GM18861 (cell line): ENCODE measurements at regions not wholly inside any gene's neighbourhood (a gene's known extent, or its start where the extent isn't known, plus 50 kb on each side); places are given as distances from the start of the nearest gene placed in this dataset.
"Not testable (repeated sequence)": the region's sequence is repeated elsewhere in the genome, so short reads cannot be mapped to it uniquely, and the experiment has no call there.

Experiments
- ATAC-seq: cut with Tn5 transposase; IDR thresholded peaks from one replicate; pipeline ENCODE4 v1.9.1; 2021; ENCODE audit not compliant: unreplicated experiment

DNA sequence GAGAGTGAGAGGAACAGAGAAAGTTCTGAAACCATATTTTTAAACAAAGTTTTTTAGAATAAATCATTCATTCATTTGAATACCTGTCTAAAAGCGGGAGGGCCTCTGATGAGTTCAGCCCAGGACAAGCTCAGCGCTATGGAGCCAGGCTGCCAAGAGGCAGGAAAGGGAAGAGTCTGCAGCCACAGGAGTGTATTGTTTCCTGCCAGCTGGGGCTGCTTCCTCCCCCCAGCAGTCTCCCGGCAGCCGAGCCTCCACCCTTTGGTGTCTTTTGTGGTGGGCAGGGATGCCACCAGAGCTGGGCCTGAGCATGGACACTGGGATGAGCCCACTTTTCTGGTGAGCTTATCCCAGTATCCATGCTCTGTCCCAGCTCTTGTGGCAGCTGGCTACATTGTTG, 199.5 kb upstream of the TPRG1 start:
- no peak for ATAC-seq

DNA sequence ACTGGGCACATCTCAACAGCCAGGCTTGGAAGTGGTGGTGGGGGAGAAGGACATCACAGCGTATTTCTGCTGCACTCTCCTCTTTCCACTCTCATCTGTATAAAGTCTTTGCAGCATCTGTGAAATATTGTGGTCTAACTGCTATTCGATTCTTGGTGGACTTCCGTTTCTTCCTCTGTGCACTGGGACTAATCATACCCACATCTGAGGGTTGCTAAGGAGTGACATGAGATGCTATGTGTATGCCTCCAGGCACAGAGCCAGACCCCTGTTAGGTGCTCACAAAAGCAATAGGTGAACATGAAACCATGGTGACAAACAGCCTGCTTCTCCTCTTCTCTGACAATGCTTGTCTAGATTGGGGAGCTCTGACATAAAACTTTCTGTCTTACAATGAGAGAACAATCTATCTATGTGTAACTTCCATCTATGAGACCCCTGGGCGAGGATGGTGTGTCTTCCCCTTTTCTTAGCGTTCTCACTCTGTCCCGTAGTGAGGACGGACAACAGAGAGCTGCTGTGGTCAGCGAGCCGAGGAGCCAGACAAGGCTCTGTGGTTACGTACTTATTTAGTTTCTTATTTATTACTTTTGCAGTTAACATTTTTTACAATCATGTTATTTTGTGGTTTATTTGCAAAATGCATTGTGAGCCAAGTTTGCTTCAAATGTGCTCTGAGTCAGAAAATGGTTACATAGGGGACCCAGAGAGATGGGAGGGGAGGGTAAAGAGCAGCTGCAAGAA, 196.7 kb upstream of the TPRG1 start:
- ATAC-seq = no peak

DNA sequence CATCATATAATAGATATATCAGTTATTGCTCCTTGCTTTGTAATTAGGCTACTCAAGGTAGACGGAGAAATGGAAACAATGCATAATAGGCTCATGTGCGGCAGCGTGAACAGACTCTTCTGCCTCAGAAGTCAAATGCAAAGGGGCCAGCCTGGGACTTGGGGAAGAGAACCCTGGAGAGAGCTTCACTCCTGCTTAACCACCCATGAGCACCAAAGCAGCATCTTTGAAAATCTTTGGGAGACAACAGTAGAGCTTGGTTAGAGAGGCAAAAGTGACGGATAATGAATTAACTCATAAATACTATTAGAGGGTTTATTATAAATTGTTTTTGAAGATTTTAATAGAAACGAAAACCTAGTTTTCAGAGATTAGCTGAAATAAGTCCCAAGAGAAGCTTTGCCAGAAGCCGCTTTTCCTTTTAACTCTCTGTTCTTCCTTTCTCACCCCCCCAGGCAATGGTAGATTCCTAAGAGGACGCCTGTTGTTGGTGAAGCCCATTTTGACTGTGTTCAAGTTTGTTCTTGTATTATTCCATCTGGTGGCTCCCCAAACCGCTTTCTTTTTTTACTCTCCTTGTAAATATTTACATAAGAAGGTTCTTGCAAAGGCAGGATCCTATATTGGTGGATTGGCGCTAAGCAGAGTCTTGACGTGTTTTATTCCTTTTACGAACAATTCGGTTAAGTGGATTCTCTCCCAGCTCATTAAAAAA, 196.0 kb upstream of the TPRG1 start:
- ATAC-seq = no peak

DNA sequence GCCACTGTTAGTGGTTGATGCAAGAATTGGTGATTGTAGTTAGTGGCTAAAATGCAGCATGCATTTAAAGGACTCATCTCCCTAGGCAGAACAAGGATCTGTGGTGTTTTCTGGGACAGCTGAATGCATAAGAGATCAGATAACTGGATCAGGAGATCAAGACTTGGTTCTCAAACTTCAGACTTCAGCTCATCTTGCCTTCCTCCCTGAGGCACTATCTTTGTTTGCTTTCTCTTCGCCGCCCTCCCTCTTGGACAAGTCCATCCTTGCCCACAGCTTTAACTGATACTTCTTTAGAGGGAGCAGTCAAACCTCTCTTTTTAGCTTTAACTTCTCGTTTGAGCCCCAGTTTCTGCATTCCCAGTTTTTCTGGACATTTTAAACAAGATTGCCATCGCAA, 195.4 kb upstream of the TPRG1 start:
- no peak for ATAC-seq

DNA sequence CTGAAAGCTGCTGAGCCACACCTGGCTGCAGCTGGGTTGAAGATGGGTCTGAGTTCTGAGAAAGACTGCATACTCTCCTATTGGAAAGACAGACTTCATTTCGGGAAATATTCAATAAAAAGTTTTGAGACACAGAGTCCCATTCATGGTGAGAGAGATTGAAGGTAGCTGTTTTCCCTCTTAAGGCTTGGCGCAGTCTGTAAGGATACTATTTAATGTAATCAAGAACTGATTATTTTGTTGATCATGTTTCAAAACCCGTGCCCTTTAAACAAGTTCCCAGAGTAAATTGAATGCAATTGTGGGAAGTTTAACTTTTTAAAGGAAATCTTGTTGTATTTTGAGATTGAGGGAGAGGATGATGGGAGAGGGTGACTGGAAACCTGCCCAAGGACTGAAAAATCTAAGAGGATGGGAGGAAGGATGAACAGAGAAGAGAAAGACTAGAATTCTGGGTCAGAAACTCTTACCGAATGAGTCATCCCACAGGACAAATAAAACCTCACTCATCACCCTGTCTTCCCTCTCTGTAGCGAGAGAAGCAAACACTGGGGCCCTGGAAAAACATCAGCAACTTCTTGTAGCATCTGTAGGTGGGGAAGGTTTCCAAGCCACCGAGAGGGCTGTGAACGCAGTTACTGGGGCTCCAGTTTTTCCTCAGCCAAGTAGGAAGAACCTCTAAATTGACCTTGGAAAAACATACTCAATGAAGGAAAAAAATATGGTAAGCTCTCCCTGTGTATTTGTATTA, 193.2 kb upstream of the TPRG1 start:
- no peak for ATAC-seq

DNA sequence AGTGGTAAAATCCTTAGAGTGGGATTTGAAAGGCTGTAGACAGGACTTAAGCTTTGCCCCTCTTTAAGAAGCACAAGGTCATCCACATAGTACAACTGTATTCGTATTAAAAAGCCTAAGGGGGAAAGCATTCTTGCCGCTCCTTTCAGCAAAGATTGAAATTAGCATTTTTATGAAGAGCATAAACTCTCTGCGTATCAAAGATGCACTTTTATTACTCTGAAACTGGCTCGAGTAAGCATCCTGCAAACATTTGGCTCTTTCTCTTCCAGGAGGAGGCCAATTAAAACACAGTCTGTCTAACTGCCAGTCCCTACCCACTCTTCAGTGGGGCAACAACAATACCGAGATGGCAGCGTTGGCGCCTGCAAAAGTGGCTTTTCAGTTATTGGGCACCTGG, 192.5 kb upstream of the TPRG1 start:
- no peak for ATAC-seq

DNA sequence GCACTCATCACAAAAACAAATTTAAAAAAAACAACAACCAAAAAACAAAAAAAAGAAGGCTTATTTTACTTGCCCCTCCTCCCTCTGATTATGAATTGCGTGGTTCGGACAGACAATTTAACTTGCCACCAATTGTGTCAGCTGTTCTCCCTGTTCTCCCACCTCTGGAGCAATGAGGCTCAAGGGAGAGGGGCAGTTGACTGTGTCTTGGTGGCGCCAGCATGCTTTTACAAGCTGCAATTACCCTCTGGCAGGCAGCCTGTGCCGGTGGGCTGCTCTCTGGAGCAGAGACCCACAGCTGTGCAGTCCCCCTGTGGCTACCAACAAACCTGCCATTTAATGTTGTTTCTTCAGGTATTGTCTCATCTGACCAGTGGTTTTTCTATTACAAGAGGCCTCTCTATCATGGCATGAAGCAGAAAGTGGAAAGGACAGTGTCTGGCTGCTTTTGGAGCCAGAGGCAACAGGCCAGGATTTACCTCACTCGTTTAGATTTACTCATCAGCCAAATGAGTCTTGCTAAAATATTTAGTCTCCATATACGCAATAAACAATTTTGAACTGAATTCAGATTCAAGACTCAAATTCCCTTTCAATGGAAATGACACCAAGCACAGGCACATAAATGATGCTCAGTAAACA, 192.0 kb upstream of the TPRG1 start:
- no peak for ATAC-seq

DNA sequence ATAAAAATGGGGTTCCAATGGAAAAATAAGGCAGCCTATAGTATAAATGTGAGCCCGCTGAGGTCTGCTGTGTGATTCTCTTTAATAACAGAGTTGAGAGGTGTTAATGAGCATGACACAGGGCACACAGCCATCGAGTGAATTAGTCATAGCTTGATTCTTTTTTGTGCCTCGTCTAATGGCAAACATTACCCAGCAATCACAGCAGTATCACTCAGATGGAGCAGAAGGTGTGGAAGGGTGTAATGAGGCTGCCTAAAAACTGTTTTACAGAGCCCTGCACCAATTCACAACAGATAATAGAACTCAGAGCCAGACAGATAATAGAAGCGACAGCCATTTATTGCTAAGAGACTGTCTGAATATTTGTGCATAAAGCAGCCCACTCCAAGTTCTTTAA, 178.6 kb upstream of the TPRG1 start:
- ATAC-seq = no peak

DNA sequence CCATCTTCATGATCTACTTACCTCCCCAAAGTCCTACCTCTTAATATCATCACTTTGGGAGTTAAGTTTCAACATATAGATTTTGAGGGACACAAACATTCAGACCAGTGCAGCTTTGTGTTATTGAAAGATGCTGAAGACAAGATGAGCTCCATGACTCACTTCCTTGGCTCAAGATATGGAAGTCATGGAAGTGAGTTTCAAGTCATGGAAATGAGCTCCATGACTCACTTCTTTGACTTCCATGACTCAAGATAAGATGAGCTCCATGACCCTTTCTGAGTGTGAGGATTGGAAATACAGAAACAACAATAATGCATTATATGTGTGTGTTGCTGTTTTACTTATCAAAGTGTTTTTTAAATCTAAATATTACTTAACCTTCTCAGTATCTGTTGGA, 170.2 kb upstream of the TPRG1 start:
- ATAC-seq = no peak

DNA sequence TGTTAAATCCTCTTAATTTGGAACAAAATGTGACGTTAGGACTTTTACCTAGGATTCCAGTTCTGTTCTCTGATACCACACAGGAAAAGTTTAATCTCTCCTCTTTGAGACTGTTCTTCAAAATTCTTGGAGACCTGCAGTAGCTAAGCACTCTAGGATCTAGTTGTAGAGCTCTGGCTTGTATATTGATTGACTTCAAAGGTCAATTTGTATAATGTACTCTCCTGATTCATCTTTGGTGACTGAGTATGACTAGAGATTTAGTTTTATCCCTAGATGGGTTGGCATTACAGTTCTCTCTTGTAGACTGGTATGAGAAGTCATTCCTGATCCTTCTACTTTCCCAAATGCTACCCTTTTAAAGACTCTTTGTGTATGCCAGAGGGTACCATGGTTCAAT, 168.4 kb upstream of the TPRG1 start:
- no peak for ATAC-seq

DNA sequence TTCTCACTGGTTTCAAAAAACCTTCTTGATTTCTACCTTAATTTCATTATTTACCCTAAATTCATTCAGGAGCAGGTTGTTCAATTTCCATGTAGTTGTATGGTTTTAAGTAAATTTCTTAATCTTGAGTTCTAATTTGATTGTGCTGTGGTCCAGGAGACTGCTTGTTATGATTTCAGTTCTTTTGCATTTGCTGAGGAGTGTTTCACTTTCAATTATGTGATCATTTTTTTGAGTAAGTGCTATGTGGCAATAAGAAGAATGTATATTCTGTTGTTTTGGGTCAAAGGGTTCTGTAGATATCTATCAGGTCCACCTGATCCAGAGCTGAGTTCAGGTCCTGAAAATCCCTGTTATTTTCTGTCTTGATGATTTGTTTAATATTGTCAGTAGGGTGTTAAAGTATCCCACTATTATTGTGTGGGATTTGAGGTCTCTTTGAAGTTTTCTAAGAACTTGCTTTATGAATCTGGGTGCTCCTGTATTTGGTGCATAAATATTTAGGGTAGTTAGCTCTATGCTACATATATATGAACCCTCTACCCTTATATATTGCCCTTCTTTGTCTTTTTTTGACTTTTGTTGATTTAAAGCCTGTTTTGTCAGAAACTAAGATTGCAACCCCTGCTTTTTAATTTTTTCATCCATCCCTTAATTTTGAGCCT, 158.4 kb upstream of the TPRG1 start:
- no peak for ATAC-seq

DNA sequence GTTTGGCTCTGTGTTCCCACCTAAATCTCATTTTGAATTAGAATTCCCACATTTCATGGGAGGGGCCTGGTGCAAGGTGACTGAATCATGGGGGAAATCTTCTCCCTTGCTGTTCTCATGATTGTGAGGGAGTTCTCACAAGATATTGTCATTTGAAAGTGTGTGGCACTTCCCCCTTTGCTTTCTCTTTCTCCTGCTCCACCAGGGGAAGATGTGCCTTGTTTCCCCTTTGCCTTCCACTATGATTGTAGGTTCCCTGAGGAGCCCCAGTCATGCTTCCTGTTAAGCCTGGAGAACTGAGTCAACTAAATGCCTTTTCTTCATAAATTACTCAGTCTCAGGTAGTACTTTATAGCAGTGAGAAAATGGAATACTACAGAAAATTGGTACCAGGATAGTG, 157.2 kb upstream of the TPRG1 start:
- no peak for ATAC-seq

DNA sequence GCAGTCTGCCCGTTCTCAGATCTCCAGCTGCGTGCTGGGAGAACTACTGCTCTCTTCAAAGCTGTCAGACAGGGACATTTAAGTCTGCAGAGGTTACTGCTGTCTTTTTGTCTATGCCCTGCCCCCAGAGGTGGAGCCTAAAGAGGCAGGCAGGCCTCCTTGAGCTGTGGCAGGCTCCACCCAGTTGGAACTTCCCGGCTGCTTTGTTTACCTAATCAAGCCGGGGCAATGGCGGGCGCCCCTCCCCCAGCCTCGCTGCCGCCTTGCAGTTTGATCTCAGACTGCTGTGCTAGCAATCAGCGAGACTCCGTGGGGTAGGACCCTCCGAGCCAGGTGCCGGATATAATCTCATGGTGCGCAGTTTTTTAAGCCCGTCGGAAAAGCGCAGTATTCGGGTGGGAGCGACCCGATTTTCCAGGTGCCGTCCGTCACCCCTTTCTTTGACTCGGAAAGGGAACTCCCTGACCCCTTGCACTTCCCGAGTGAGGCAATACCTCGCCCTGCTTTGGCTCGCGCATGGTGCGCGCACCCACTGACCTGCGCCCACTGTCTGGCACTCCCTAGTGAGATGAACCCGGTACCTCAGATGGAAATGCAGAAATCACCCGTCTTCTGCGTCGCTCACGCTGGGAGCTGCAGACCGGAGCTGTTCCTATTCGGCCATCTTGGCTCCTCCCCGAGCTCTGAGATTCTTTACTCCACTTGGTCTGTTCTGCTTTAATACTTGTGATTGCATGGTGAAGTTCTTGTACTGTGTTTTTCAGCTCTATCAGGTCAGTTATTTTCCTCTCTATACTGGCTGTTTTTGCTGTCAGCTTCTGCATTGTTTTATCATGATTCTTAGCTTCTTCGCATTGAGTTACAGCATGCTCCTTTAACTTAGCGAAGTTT, 148.9 kb upstream of the TPRG1 start:
- ATAC-seq = not testable (repeated sequence)

DNA sequence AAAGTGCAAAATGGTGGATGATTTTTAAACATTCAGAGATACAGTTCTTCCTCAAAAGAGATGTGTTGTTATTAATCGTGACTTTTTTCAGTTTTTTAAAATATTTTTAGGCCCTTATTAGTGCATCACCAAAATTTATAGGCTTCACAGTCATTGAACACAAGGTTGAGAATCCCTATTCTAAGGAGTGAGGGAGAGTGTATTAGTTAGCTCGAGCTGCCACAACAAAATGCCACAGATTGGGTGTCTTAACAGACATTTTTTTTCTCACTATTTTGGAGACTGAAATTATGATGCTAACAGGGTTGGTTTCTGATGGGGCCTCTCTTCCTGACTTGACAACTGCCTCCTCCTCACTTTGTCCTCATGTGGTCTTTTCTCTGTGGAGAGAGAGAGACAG, 145.9 kb upstream of the TPRG1 start:
- ATAC-seq = no peak

DNA sequence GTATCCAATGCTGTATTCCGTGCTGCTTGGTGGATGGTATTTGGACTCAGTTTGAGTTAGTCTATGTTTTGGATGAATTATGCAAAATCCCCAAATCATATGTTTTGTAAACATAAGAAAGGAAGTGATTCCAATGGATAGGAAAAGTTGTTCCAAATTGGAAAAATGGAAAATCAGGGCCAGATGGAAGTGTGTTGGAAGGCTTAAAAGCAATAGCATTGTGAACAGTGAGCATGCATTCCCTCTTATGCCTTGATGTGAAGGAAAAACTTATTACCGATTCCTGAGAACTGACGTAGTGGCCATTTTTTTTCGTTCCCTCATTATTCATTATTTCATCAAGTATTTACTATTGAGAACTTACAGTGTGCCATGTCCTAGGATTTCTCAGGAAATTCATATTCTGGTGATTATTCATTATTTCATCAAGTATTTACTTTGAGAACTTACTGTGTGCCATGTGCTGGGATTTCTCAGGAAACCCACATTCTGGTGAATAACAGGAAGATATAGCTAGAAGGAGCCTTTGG, 144.1 kb upstream of the TPRG1 start:
- no peak for ATAC-seq

DNA sequence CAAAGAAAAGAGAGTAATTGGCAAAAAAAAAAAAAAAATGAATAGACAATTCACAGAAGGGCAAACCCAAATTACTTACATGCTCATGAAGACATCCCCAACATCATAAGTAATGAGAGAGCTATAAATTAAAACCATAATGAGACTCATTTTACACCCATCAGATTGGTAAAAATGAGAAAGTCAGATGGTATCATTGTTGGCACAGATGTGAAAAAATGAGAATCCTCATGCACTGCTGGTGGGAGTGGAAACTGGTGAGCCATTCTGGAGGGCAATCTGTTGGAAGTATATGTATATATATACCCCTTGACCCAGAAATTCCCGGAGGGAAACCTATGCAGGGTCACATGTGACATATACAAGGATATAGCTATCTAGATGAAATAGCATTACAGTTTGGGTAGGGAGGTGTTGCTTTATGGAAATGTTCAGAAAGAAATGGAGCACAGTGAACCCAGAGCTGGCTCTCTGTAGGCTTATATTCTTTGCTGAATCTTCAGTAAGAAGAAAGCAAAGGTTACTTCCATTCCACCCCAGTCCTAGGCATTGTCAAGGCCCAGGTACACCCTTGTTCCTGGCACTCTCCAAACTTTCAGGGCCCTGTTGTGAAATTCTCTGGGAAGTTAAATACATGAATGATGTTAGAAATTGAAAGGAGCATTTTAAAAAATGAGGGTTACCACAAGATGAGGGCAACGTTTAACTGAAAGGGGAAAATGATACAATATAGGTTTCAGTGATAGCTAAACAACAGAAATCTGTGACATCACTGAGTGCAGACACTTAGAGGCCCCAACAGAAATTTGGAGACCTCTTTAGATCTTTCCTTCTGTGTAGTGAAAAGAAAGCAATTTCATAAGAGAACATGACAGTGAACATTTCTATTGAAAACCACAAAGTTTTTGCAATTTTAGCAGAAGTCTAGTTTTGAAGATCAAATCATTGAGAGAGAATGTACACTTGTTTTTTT, 132.7 kb upstream of the TPRG1 start:
- ATAC-seq = no peak

DNA sequence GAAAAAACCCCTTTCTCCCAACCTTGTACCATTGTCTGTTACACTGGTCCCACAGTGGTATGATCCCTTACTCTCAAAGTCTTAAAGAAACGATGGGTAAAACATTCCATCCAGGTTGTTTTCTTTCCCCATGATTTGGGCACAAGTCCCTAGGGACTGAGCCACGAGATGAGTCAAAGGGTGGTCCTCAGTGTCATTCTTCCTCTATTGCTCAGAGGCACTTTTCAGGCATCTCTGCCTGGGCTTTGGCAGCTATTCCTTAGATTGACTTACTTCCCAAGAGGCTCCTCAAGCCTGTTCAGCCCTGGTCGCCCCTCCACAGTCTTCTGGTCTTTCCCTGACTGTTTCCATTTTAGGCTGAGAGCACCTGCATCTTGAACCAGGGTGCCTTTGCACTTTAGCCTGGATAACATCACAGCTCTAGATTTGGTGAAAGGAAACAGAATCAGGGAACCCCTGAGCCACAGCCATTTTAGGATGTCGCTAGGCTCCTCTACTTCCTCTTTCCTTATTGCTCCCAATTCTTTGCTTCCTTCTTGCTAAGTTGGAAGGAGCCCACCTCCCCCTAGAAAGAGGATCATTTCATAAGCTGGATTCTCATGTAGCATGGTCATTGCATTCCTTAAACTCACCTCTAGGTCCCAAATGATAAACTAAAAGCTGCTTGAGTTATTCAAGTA, 131.0 kb upstream of the TPRG1 start:
- no peak for ATAC-seq

DNA sequence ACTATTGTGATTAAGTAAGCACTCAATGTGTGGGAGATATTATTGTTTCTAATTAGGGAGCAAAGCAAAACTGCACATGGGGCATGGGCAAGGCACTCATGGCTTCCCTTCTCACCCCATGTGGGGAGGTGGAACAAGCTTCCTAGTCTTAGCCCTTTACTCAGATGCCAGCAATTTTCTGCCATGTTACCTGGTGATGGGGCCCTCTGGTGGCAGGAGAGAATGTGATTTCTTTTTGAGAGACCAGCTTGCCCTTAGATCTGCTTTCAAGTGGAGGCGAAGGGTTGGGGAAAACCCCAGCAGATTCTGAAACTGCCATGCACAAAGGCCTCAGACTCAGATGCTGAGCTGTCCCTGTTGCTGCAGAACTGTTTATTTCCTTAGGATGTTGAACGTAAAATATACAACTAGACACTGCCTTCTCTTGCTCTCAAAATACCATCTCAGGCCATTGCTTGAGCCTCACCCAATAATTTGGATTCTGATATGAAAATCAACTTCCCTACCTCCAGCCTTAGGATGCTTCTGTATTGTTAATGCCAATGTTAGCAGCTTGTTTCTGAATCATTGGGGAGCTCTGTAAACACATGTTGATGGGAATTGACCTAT, 130.2 kb upstream of the TPRG1 start:
- peak; percentile 93 for ATAC-seq
